Subcutaneous abdominal adipose tissue (tissue), 5 donors: ENCODE measurements at regions not wholly inside any gene's neighbourhood (a gene's known extent, or its start where the extent isn't known, plus 50 kb on each side); places are given as distances from the start of the nearest gene placed in this dataset.

Source experiments
- H3K27ac ChIP-seq: one replicate; pipeline ENCODE4 v1.7.0; 2013; ENCODE audit warnings: low read depth, mild to moderate bottlenecking, inconsistent platforms, low read length, moderate library complexity
- H3K27me3 ChIP-seq, 5 donors: one replicate each; pipeline ENCODE4 v1.7.0; 2013; ENCODE audit warnings: low read length in 5 of 5, inconsistent platforms in 1 of 5; ENCODE audit not compliant: control insufficient read depth in 5 of 5, insufficient read depth in 4 of 5
- H3K36me3 ChIP-seq, 5 donors: one replicate each; pipeline ENCODE4 v1.7.0; 2013; ENCODE audit warnings: low read length in 5 of 5; ENCODE audit not compliant: control insufficient read depth in 5 of 5, insufficient read depth in 5 of 5
- H3K4me1 ChIP-seq, 5 donors: one replicate each; pipeline ENCODE4 v1.7.0; 2013; ENCODE audit warnings: low read length in 5 of 5, mild to moderate bottlenecking in 3 of 5, moderate library complexity in 1 of 5; ENCODE audit not compliant: control insufficient read depth in 5 of 5, insufficient read depth in 5 of 5
- H3K4me3 ChIP-seq, 5 donors: one replicate each; pipeline ENCODE4 v1.7.0; 2013; ENCODE audit warnings: low read length in 5 of 5, low read depth in 1 of 5
- H3K9ac ChIP-seq, 5 donors: one replicate each; pipeline ENCODE4 v1.7.0; 2013; ENCODE audit warnings: low read length in 5 of 5, mild to moderate bottlenecking in 4 of 5, moderate library complexity in 3 of 5
- H3K9me3 ChIP-seq, 5 donors: one replicate each; pipeline ENCODE4 v1.7.0; 2013; ENCODE audit warnings: low read length in 5 of 5; ENCODE audit not compliant: control insufficient read depth in 5 of 5
- donor health status: healthy.
- donor health status: healthy.
- donor health status: healthy.
- donor health status: healthy.
- donor health status: healthy.

GRCh38 chr7:25314094-25314730 is 85.9 kb upstream of the NPVF start:
- no peaks in the 10 kb centered on the region for H3K4me1 ChIP-seq
- H3K9me3 ChIP-seq, result no peaks in the 10 kb centered on the region
- H3K27ac ChIP-seq, result no peak overlapping the region
- H3K36me3 ChIP-seq, result no peaks in the 10 kb centered on the region
- no peak overlapping the region for H3K4me3 ChIP-seq
- no peak overlapping the region for H3K9ac ChIP-seq
- no peaks in the 10 kb centered on the region for H3K27me3 ChIP-seq

- H3K4me3 ChIP-seq, result no peak overlapping the region
- H3K4me1 ChIP-seq, result no peaks in the 10 kb centered on the region
- H3K9ac ChIP-seq, result no peak overlapping the region
- no peaks in the 10 kb centered on the region for H3K9me3 ChIP-seq
- H3K27ac ChIP-seq, result no peak overlapping the region
- H3K27me3 ChIP-seq, result no peaks in the 10 kb centered on the region
- H3K36me3 ChIP-seq, result no peaks in the 10 kb centered on the region
These were observed 86.5 kb upstream of the NPVF start for GRCh38 chr7:25314731-25315267.

- Histone ChIP-seq H3K4me3 (no peak overlapping the region), H3K4me1 (no peaks in the 10 kb centered on the region), H3K36me3 (no peaks in the 10 kb centered on the region), H3K9me3 (no peaks in the 10 kb centered on the region), H3K27ac (no peak overlapping the region), H3K27me3 (peaks cover 0 to under 1% (median 0%) of the 10 kb centered on the region in 5 donors), H3K9ac (no peak overlapping the region)
These were observed 88.1 kb upstream of the NPVF start for GRCh38 chr7:25316366-25316765.

- Histone ChIP-seq H3K27ac (no peak overlapping the region), H3K4me1 (no peaks in the 10 kb centered on the region), H3K36me3 (no peaks in the 10 kb centered on the region), H3K4me3 (no peak overlapping the region), H3K27me3 (peaks cover 0 to 6% (median 0%) of the 10 kb centered on the region in 5 donors), H3K9ac (no peak overlapping the region), H3K9me3 (no peaks in the 10 kb centered on the region)
These were observed 89.8 kb upstream of the NPVF start for GRCh38 chr7:25318047-25318446.

GRCh38 chr7:25319707-25320106 is 91.4 kb upstream of the NPVF start:
- H3K4me3 ChIP-seq, result no peak overlapping the region
- no peaks in the 10 kb centered on the region for H3K4me1 ChIP-seq
- no peaks in the 10 kb centered on the region for H3K36me3 ChIP-seq
- no peak overlapping the region for H3K9ac ChIP-seq
- H3K27me3 ChIP-seq, result peaks cover 0 to 7% (median 0%) of the 10 kb centered on the region in 5 donors
- no peaks in the 10 kb centered on the region for H3K9me3 ChIP-seq
- no peak overlapping the region for H3K27ac ChIP-seq

GRCh38 chr7:25320791-25321190 is 92.5 kb upstream of the NPVF start:
- Histone ChIP-seq H3K9me3 (no peaks in the 10 kb centered on the region), H3K27ac (no peak overlapping the region), H3K27me3 (peaks cover 0 to 7% (median 0%) of the 10 kb centered on the region in 5 donors), H3K36me3 (no peaks in the 10 kb centered on the region), H3K4me3 (no peak overlapping the region), H3K4me1 (no peaks in the 10 kb centered on the region), H3K9ac (no peak overlapping the region)

GRCh38 chr7:25321424-25321823 is 93.1 kb upstream of the NPVF start:
- H3K9me3 ChIP-seq, result no peaks in the 10 kb centered on the region
- H3K4me1 ChIP-seq, result no peaks in the 10 kb centered on the region
- no peak overlapping the region for H3K9ac ChIP-seq
- no peaks in the 10 kb centered on the region for H3K36me3 ChIP-seq
- H3K27ac ChIP-seq, result no peak overlapping the region
- H3K27me3 ChIP-seq, result peaks cover 0 to 7% (median 0%) of the 10 kb centered on the region in 5 donors
- no peak overlapping the region for H3K4me3 ChIP-seq

GRCh38 chr7:25322473-25322872 is 94.2 kb upstream of the NPVF start:
- Histone ChIP-seq H3K36me3 (no peaks in the 10 kb centered on the region), H3K27me3 (peaks cover 0 to 7% (median 0%) of the 10 kb centered on the region in 5 donors), H3K9ac (no peak overlapping the region), H3K4me3 (no peak overlapping the region), H3K4me1 (no peaks in the 10 kb centered on the region), H3K27ac (no peak overlapping the region), H3K9me3 (no peaks in the 10 kb centered on the region)

- H3K36me3 ChIP-seq, result no peaks in the 10 kb centered on the region
- no peaks in the 10 kb centered on the region for H3K9me3 ChIP-seq
- H3K27ac ChIP-seq, result no peak overlapping the region
- H3K9ac ChIP-seq, result no peak overlapping the region
- no peak overlapping the region for H3K4me3 ChIP-seq
- H3K4me1 ChIP-seq, result no peaks in the 10 kb centered on the region
- H3K27me3 ChIP-seq, result peaks cover 0 to 7% (median 0%) of the 10 kb centered on the region in 5 donors
These were observed 97.0 kb upstream of the NPVF start for GRCh38 chr7:25325186-25325757.

- Histone ChIP-seq H3K4me1 (no peaks in the 10 kb centered on the region), H3K27ac (no peak overlapping the region), H3K9ac (no peak overlapping the region), H3K36me3 (no peaks in the 10 kb centered on the region), H3K27me3 (peaks cover 0 to 7% (median 0%) of the 10 kb centered on the region in 5 donors), H3K9me3 (no peaks in the 10 kb centered on the region), H3K4me3 (no peak overlapping the region)
These were observed 98.3 kb upstream of the NPVF start for GRCh38 chr7:25326501-25327156.
